ENCODE measurements at regions not wholly inside any gene's neighbourhood (a gene's known extent, or its start where the extent isn't known, plus 50 kb on each side); places are given as distances from the start of the nearest gene placed in this dataset.
"Not testable (repeated sequence)": the region's sequence is repeated elsewhere in the genome, so short reads cannot be mapped to it uniquely, and the experiment has no call there.

DNA sequence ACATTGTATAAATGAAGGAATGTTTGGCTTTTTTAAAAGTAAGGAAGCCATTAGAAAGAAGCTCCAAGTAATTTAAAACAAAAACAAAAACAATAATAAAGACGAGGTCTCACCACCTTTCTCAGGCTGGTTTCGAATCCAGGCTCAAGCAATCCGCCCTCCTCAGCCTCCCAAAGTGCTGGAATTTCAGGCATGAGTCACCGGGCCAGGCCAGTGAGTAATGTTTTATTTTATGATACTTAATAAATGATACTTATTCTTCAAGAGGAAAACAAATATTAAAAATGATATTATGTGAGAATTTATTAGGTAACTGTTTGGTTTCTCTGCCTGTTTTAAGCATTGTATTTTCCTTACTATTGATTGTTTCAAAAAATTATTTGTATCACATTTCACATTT lies 201.4 kb upstream of the BRINP3 start:
- no peak for DNase-seq

GRCh38 chr1:190679454-190679853 lies 201.8 kb upstream of the BRINP3 start:
- DNase-seq = no peak

- DNase-seq = no peak
Measured at GRCh38 chr1:190679983-190680382, 202.3 kb upstream of the BRINP3 start.

DNA sequence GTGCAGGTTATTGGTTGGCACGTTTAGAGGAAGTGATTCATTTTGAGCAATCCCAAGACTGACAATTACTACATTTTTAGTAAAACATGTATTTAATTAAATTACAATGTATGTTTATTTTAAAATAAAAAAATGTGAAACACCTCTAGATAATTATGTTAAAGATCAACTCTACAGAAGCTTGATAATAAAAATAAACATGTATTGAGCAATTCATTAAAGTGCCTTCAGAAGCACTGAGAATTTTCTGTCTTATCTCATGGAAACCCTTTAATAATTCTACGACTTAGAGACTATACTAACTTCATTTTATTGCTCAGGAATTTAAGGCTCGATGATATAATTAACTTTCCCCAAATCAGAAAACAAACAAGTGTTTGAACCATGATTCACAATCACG lies 208.0 kb upstream of the BRINP3 start:
- DNase-seq = no peak

DNA sequence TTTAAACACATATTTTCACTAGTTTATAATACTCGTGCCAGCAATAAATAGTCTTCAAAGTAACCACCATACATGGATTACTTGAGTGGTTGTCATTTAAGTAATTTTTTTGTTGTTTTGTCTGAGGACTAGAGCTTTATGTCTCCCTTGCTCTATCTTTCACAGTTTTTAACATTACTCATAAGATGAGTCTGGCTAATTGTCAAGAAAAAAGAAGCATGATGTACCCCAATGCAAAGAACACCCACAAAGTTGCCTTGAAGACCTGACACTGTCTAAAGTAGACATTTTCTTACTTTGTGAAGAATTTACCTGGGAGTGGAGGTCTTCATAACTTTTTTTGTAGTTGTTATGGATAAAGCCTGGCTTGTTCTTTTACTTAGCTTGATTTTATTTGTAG lies 210.4 kb upstream of the BRINP3 start:
- DNase-seq = no peak

DNA sequence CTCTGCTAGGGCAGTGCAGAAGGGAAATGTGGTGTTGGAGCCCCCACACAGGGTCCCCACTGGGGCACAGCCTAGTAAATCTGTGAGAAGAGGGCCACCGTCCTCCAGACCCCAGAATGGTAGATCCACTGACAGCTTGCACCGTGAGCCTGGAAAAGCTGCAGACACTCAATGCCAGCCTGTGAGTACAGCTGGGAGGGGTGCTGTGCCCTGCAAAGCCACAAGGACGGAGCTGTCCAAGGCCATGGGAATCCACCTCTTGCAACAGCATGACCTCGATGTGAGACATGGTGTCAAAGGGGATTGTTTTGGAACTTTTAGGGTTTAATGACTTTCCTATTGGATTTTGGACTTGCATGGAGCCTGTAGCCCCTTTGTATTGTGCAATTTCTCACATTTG lies 220.8 kb upstream of the BRINP3 start:
- DNase-seq = not testable (repeated sequence)

GRCh38 chr1:190699165-190699564 lies 221.5 kb upstream of the BRINP3 start:
- DNase-seq = no peak

GRCh38 chr1:190708418-190709057 lies 230.9 kb upstream of the BRINP3 start:
- DNase-seq = no peak

DNA sequence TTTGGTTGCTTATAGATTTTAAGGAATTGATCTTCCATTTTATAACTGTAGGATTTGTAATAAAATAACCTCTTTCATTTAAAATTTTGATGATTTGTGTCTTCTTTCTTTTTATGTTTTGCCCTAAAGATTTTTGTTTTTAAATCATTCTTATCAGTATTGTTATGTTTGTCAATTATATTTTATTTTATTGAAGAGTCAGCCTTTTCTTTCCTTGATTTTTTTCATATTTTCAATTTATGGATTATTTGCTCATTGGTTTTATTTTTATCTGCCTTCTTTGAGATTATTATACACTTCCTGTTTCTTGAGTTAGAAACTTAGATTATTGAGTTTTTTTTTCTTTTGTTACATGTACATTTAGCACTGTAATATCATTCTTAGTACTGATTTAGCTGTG lies 233.4 kb upstream of the BRINP3 start:
- DNase-seq = no peak

DNA sequence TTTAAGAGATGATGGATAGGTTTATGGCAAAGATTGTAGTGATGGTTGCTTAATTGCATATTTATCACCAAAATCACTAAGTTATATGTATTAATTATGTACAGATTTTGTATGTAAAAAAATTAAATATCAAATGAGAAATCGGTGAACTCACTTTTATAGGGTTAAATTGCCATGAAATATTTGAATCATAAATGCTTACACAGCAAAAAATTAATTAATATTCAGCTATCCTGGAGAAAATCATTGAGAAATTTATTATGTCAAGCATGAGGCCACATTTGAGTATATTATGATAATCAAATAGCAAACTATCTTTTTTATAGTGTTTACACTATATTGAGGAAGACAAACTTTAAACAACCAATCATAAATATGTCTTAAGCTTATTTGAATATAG lies 239.4 kb upstream of the BRINP3 start:
- no peak for DNase-seq

DNA sequence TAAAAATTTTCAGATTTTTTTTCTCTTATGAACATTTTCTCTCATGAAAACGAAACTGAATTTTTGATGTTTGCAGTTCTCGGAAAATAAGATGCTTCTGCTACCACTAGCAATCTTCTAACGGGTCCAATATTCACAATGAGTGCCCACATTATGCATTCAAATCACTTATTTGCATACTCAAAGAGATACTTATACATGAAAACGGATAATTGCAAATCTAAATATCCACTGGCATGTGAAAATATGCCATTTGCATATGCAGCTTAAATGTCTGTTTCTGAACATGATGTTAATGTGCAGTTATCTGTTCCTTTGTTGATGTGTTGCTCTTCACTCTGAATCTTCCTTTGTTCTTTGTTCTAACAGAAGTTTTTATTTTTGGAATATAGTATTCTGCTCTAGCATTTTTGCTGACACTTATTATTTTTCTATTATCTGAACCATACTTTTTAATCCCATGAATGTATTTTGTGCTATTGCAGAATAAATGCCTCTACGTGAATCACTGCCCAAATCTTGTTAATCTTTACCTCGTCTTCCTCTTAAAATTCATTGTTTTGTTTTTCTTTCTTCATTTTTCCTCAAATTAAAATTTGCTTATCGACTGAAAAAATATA lies 259.4 kb upstream of the BRINP3 start:
- DNase-seq = no peak

DNA sequence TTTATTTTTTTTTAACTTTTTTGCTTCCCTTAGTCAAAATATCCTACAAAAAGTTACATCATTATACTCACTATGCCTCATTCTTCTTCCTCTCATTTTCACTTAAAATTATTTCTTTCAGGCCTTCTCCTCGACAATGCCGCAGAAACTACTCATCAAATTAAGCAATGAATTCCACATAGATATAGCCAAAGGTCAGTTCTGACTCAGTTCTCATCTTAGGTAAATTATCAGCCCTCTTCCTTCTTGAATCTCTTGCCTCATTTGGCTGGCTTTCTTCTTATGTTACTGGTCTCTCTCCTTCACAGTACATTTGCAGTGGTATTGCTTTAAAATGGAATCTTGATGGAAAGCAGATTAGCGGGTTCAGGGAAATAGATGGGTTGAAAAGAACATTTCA lies 260.7 kb upstream of the BRINP3 start:
- DNase-seq = no peak

- DNase-seq = no peak
Measured at GRCh38 chr1:190739926-190740325, 262.3 kb upstream of the BRINP3 start.

GRCh38 chr1:190747704-190748103 lies 270.0 kb upstream of the BRINP3 start:
- DNase-seq = no peak

- no peak for DNase-seq
Measured at GRCh38 chr1:190752131-190752530, 274.5 kb upstream of the BRINP3 start.

DNA sequence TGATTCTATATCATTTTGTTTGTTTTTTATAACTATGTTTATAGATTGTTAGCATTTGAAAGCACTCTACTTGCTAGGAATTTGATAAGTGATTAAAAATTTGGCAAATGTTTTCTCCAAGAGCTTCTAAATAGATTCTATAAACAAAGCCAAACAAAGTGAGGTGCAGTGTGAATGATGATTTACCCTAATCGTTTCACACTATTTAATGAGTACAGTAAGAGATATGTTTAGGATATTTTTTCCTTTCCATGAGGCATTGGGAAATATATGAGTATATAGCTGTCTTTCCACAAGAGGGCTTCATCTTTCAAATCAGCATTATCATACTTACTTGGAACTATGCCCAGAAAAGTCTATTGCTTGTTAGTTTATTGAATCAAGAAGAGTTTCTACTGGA lies 277.0 kb upstream of the BRINP3 start:
- no peak for DNase-seq

GRCh38 chr1:190759807-190760206 lies 282.1 kb upstream of the BRINP3 start:
- no peak for DNase-seq

- DNase-seq = no peak
Measured at GRCh38 chr1:190762325-190762724, 284.7 kb upstream of the BRINP3 start.

DNA sequence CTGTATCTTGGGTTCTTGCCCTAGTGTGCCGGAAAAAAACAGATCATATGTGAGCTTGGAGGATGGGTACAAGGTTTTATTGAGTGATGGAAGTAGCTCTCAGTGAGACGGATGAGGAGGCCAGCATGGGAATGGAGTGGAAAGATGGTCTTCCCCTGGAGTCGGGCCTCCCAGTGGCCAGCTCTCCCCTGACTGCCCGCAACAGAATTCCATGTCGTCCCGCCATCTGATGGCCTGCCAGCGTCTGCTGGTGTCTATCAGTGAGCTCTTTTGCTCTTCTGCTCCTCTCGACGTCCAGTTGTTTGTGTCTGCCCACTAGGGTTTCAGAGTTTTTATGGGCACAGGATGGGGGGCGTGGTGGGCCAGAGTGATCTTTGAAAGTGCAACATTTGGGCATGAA lies 315.2 kb upstream of the BRINP3 start:
- no peak for DNase-seq

DNA sequence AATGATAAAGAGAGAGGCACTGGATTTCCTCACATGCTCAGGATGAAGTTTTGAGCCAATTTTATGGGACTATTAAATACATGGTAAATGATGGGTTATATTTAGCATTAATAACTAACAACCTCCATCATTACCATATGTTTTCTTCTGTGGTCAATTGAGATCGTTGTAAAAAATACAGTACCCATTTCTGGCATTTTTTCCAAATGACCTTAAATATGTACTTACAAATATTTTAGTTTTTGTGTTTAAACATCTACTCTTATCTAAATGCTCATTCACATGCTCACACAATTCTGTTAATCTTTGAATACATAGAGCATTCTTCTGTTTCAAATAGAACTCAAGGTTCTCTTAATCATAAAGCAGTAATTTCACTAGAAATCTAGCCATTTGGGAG lies 330.0 kb upstream of the BRINP3 start:
- DNase-seq = no peak

GRCh38 chr1:190808035-190808434 lies 330.4 kb upstream of the BRINP3 start:
- DNase-seq = no peak

DNA sequence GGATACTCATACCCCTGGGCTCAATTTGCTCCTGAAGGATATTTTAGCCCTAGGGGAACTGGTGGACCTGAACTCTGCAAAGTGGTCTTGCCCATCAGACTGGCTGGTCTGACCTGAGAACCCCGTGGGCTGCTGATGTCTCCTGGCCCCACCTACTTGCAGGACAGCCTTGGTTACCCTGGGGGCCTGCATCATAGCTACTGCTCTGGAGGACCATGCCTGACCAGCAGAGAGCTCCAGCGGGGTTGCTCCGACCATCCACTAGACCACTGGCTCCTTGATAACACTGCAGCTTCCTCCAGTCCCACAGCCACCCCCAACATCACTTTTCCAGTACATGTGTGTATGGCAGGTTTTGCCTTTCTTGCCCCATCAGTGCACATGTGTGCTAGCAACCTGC lies 331.6 kb upstream of the BRINP3 start:
- DNase-seq = no peak

DNA sequence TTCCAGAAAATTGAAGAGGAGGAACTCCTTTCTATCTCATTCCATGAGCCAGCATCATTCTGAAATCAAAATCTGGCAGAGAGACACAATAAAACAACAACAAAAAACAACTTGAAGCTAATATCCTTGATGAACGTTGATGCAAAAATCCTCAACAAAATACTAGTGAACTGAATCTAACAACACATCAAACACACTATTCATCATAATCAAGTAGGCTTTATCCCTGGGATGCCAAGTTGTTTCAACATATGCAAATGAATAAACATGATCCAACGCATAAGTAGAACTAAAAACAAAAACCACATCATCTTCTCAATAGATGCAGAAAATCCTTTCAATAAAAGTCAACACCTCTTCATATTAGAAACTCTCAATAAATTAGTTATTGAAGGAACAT lies 335.3 kb upstream of the BRINP3 start:
- DNase-seq = no peak

DNA sequence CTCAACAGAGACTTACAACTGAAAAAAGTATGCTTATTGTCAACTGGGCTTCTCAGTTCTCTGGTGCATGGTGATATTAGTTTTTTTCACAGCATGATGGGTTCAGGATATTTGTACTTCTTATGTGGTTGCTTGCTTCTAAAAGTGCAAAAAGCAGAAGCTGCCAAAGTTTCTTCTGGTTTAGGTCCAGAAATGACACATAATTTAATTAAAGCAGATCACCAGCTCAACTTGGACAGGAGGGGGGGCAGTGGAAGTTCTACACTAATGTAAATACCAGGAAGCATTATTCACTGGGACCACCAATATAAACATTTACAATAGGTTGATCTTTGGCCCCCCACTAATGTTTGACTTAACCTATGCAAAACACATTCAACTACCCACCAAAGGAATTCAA lies 354.8 kb upstream of the BRINP3 start:
- DNase-seq = no peak

GRCh38 chr1:190835658-190836057 lies 358.0 kb upstream of the BRINP3 start:
- DNase-seq = no peak
